ENCODE measurements at regions not wholly inside any gene's neighbourhood (a gene's known extent, or its start where the extent isn't known, plus 50 kb on each side); places are given as distances from the start of the nearest gene placed in this dataset.

DNA sequence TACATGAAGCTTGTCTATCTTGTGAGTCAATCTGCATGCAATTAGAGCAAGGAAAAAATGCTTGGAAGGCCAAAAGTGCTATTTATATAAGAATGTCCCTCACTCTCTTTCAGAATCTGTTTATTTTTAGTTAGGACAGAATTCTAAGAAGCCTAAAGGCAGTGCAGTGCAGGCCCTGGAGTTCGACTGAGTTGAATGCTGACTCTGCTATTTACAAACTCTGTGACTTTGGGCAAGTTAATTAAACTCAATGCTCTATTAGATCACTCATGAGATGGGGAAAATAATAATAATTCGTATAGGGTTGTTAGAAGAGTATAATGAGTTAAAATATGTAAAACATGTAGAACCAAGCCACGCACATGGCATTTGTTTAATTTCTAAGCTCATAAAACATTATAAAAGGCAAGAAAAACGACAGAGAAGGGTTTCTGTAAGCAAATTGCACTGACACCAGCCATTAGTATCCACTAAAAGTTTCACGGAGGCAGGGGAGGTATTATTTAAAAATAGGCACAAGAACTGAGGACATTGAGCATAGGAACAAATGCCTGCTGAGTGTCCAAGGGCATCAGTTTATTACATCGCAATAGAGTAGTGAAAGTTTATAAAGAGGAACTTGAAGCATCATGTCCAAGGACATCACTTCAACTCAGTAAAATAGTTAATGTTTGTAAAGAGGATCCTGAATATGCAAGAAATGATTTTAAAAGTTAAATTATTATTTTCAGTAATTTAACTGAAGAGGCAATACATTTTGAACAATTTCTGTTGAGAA, 115.0 kb upstream of the INPP4B start:
- Histone ChIP-seq H3K27ac (ENCODE audit: low read depth, low read length) (no peak overlapping the region), H3K9me3 (ENCODE audit: control insufficient read depth, insufficient read depth, low read length) (no peaks in the 10 kb centered on the region), H3K27me3 (ENCODE audit: control insufficient read depth, insufficient read depth, low read length) (no peaks in the 10 kb centered on the region), H3K4me3 (ENCODE audit: low read depth, low read length) (no peak overlapping the region)
- no peak for TF ChIP-seq CTCF (IDR thresholded peaks at IDR 0.05; ENCODE audit: low read depth, low read length)
- POLR2A ChIA-PET, result no interaction called here
- CTCF ChIA-PET, result no interaction called here
- no peak for DNase-seq (ENCODE audit: low read depth, low spot score)

DNA sequence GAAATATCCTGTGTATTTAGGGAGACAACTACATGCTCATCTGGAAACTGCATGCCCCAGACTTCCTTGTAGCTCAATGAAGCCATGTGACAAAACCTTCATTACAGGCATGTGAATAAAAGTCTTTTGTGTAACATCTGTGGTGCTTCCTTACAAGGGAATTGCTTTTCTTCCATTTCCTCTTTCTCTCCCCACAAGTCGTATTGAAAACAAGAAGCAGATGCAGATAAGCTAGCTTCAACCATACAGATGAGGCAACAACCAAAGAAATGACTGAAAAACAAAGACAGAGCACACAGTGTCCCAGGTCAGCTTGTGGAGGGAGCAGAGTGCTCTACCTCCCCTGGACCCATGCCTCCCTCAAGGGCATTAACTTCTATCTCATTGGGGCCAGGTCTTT, 115.8 kb upstream of the INPP4B start:
- TF ChIP-seq CTCF (IDR thresholded peaks at IDR 0.05; ENCODE audit: low read depth, low read length), result no peak
- POLR2A ChIA-PET, result no interaction called here
- no peak for DNase-seq (ENCODE audit: low read depth, low spot score)

GRCh38 chr4:142974328-142974727, 128.2 kb upstream of the INPP4B start:
- Histone ChIP-seq H3K9me3 (ENCODE audit: control insufficient read depth, insufficient read depth, low read length) (no peaks in the 10 kb centered on the region), H3K27ac (ENCODE audit: low read depth, low read length) (no peak overlapping the region), H3K4me3 (ENCODE audit: low read depth, low read length) (no peak overlapping the region), H3K27me3 (ENCODE audit: control insufficient read depth, insufficient read depth, low read length) (no peaks in the 10 kb centered on the region)
- ChIA-PET CTCF (interaction anchor here (0.8 kb wide), 1 partner anchor 1816 kb away, joined by 7 read pairs; no protein-coding TSS in a partner anchor), POLR2A (no interaction called here)
- no peak for TF ChIP-seq CTCF (IDR thresholded peaks at IDR 0.05; ENCODE audit: low read depth, low read length)
- DNase-seq (ENCODE audit: low read depth, low spot score), result no peak

More for the DNA sequence above, 115.8 kb upstream of the INPP4B start:
- H3K4me3 ChIP-seq (ENCODE audit: low read depth, low read length), result no peak overlapping the region
- H3K9me3 ChIP-seq (ENCODE audit: control insufficient read depth, insufficient read depth, low read length), result no peaks in the 10 kb centered on the region
- CTCF ChIA-PET, result no interaction called here
- no peak overlapping the region for H3K27ac ChIP-seq (ENCODE audit: low read depth, low read length)
- H3K27me3 ChIP-seq (ENCODE audit: control insufficient read depth, insufficient read depth, low read length), result no peaks in the 10 kb centered on the region

GRCh38 chr4:142975618-142976017, 129.5 kb upstream of the INPP4B start:
- Histone ChIP-seq H3K9me3 (ENCODE audit: control insufficient read depth, insufficient read depth, low read length) (no peaks in the 10 kb centered on the region), H3K4me3 (ENCODE audit: low read depth, low read length) (no peak overlapping the region), H3K27me3 (ENCODE audit: control insufficient read depth, insufficient read depth, low read length) (no peaks in the 10 kb centered on the region), H3K27ac (ENCODE audit: low read depth, low read length) (no peak overlapping the region)
- TF ChIP-seq CTCF (IDR thresholded peaks at IDR 0.05; ENCODE audit: low read depth, low read length), result no peak
- no peak for DNase-seq (ENCODE audit: low read depth, low spot score)
- CTCF ChIA-PET, result interaction anchor here (2.2 kb wide), 1 partner anchor 10 kb away, joined by 7 read pairs; no protein-coding TSS in a partner anchor
- POLR2A ChIA-PET, result no interaction called here

DNA sequence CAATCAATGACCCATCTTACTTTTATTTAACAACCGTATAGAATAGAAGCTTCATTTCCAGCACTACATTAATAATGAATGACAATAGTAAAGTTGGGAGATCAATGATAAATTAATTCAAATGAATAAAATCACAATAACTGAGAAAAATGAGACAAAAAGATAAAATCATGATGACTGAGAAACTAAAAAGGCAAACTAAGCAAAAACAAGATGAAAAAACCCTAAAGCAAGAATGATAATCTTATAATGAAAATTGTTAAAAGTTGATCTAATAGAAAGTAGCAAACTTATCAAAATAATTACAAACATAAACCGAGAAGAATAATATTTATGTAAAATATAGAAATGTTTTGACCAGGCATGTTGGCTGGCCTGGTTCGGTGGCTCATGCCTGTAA, 130.4 kb upstream of the INPP4B start:
- ChIA-PET POLR2A (no interaction called here), CTCF (interaction anchor here (2.2 kb wide), 1 partner anchor 9 kb away, joined by 7 read pairs; no protein-coding TSS in a partner anchor)
- Histone ChIP-seq H3K27me3 (ENCODE audit: control insufficient read depth, insufficient read depth, low read length) (no peaks in the 10 kb centered on the region), H3K27ac (ENCODE audit: low read depth, low read length) (no peak overlapping the region), H3K9me3 (ENCODE audit: control insufficient read depth, insufficient read depth, low read length) (no peaks in the 10 kb centered on the region), H3K4me3 (ENCODE audit: low read depth, low read length) (no peak overlapping the region)
- TF ChIP-seq CTCF (IDR thresholded peaks at IDR 0.05; ENCODE audit: low read depth, low read length), result no peak
- DNase-seq (ENCODE audit: low read depth, low spot score), result no peak
